ENCODE measurements at regions not wholly inside any gene's neighbourhood (a gene's known extent, or its start where the extent isn't known, plus 50 kb on each side); places are given as distances from the start of the nearest gene placed in this dataset.

DNA sequence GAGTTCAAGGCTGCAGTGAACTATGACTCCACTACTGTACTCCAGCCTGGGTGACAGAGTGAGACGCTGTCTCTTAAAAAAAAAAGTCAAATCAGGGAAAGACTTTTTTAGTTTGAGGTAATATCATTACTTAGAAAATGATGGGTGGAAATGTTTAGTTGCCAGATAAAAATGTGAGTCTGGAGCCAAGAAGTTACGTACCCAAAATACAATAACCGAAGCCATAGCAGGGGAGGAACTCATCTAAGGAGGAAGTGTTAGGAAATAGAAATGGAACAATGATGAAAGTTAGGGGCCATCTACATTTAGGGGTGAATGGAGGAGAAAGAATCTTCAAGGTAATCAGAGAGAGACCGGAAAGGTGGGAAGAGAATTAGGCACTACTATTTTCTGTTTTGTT lies 98.8 kb downstream of the DACT1 start:
- no peak for FAIRE-seq
- Histone ChIP-seq H3K4me3 (replicated peaks in 1 of 3; ENCODE audit: insufficient read depth in 1 of 3, low read depth in 1 of 3, low read length in 3 of 3) (no peak overlapping the region), H3K9me3 (replicated peaks; ENCODE audit: control insufficient read depth, insufficient read depth, low read length) (no peaks in the 10 kb centered on the region), H3K27me3 (ENCODE audit: control insufficient read depth in 2 of 2, insufficient read depth in 2 of 2, low read length in 2 of 2) (peaks cover 0 to 3% of the 10 kb centered on the region in 2 experiments), H3K27ac (ENCODE audit: insufficient read depth, low read depth, low read length) (no peak overlapping the region), H3K9ac (replicated peaks; ENCODE audit: extremely low read depth, insufficient read depth, low read length) (no peak overlapping the region), H3K4me1 (ENCODE audit: control insufficient read depth, extremely low read depth, insufficient read depth, low read length) (peaks cover 10% of the 10 kb centered on the region), H4K20me1 (replicated peaks; ENCODE audit: control insufficient read depth, extremely low read depth, insufficient read depth, low read length) (no peaks in the 10 kb centered on the region), H3K4me2 (ENCODE audit: insufficient read depth, low read length) (no peak overlapping the region), H2AFZ (ENCODE audit: low read depth, low read length) (no peak overlapping the region), H3K36me3 (ENCODE audit: control insufficient read depth in 2 of 2, extremely low read depth in 1 of 2, insufficient read depth in 2 of 2, low read length in 2 of 2) (no peaks in the 10 kb centered on the region), H3K79me2 (ENCODE audit: control insufficient read depth, insufficient read depth, low read length) (no peaks in the 10 kb centered on the region), H3K9me1 (replicated peaks; ENCODE audit: control insufficient read depth, extremely low read depth, insufficient read depth, low read length) (no peaks in the 10 kb centered on the region)
- DNase-seq (ENCODE audit: low read depth, low spot score): no peak
- dilution Hi-C loops (cut with MboI; ENCODE audit: extremely low pct_ligation_motif_present, low sequenced_read_pairs): no loop called here
- CTCF ChIA-PET: no interaction called here
- no TSS peak for BruUV-seq (replicated peaks)
- TF ChIP-seq GATA2 (IDR thresholded peaks at IDR 0.05; ENCODE audit: insufficient read depth, insufficient read length, low read depth, low read length) (no peak), POLR2AphosphoS5 (IDR thresholded peaks at IDR 0.05; ENCODE audit: insufficient read depth, low read depth, low read length) (no peak), JUN (IDR thresholded peaks at IDR 0.05; ENCODE audit: borderline replicate concordance, insufficient read depth, insufficient read length, low read depth) (no peak), CTCF (IDR thresholded peaks at IDR 0.05; ENCODE audit: extremely low read depth in 1 of 2, insufficient read depth in 1 of 2, low read depth in 1 of 2, low read length in 2 of 2) (no peak), FOS (IDR thresholded peaks at IDR 0.05; ENCODE audit: borderline replicate concordance, insufficient read depth, low read length) (no peak), EZH2 (IDR thresholded peaks at IDR 0.05; ENCODE audit: borderline replicate concordance, low read depth, low read length, severe bottlenecking) (no peak), MYC (IDR thresholded peaks at IDR 0.05; ENCODE audit: low read depth, low read length) (no peak), POLR2A (IDR thresholded peaks at IDR 0.05; ENCODE audit: low read depth, low read length) (no peak)
- TF ChIP-seq, protein P1, sequence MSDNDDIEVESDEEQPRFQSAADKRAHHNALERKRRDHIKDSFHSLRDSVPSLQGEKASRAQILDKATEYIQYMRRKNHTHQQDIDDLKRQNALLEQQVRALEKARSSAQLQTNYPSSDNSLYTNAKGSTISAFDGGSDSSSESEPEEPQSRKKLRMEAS (IDR thresholded peaks at IDR 0.05; ENCODE audit: insufficient read depth, insufficient read length): no peak
- POLR2A ChIA-PET: no interaction called here
- intact Hi-C loops (cut with micrococcal nuclease): no loop called here
